NCI-H2196 (cell line): ENCODE measurements at regions not wholly inside any gene's neighbourhood (a gene's known extent, or its start where the extent isn't known, plus 50 kb on each side); places are given as distances from the start of the nearest gene placed in this dataset.
"Not testable (repeated sequence)": the region's sequence is repeated elsewhere in the genome, so short reads cannot be mapped to it uniquely, and the experiment has no call there.

Experiments
- DNase-seq: peaks from one replicate; lab custom pipeline; 2025; ENCODE audit not compliant: unreplicated experiment; lab: John Stamatoyannopoulos, UW

- DNase-seq = no peak
Measured at GRCh38 chr4:29013341-29013740, 1706.8 kb upstream of the PCDH7 start.

GRCh38 chr4:29014555-29014954 lies 1705.6 kb upstream of the PCDH7 start:
- DNase-seq = no peak

GRCh38 chr4:29033703-29034102 lies 1686.5 kb upstream of the PCDH7 start:
- DNase-seq = no peak

- no peak for DNase-seq
Measured at GRCh38 chr4:29037501-29037900, 1682.7 kb upstream of the PCDH7 start.

- DNase-seq = no peak
Measured at GRCh38 chr4:29043411-29043810, 1676.8 kb upstream of the PCDH7 start.

- DNase-seq = no peak
Measured at GRCh38 chr4:29046186-29046585, 1674.0 kb upstream of the PCDH7 start.

- no peak for DNase-seq
Measured at GRCh38 chr4:29046781-29047180, 1673.4 kb upstream of the PCDH7 start.

- no peak for DNase-seq
Measured at GRCh38 chr4:29047341-29048041, 1672.7 kb upstream of the PCDH7 start.

GRCh38 chr4:29051381-29051965 lies 1668.7 kb upstream of the PCDH7 start:
- DNase-seq = no peak

- DNase-seq = no peak
Measured at GRCh38 chr4:29052266-29052665, 1667.9 kb upstream of the PCDH7 start.

- no peak for DNase-seq
Measured at GRCh38 chr4:29058531-29058930, 1661.6 kb upstream of the PCDH7 start.

GRCh38 chr4:29066861-29067260 lies 1653.3 kb upstream of the PCDH7 start:
- DNase-seq = no peak

- no peak for DNase-seq
Measured at GRCh38 chr4:29073571-29073970, 1646.6 kb upstream of the PCDH7 start.

- no peak for DNase-seq
Measured at GRCh38 chr4:29075366-29075765, 1644.8 kb upstream of the PCDH7 start.

- no peak for DNase-seq
Measured at GRCh38 chr4:29079260-29079659, 1640.9 kb upstream of the PCDH7 start.

GRCh38 chr4:29081234-29081955 lies 1638.8 kb upstream of the PCDH7 start:
- DNase-seq = no peak

- DNase-seq = no peak
Measured at GRCh38 chr4:29082684-29083083, 1637.5 kb upstream of the PCDH7 start.

- DNase-seq = no peak
Measured at GRCh38 chr4:29085748-29086147, 1634.4 kb upstream of the PCDH7 start.

GRCh38 chr4:29104694-29105093 lies 1615.5 kb upstream of the PCDH7 start:
- no peak for DNase-seq

- no peak for DNase-seq
Measured at GRCh38 chr4:29113960-29114359, 1606.2 kb upstream of the PCDH7 start.

GRCh38 chr4:29117231-29117722 lies 1602.9 kb upstream of the PCDH7 start:
- not testable (repeated sequence) for DNase-seq

- DNase-seq = no peak
Measured at GRCh38 chr4:29121586-29121985, 1598.6 kb upstream of the PCDH7 start.
